Urothelium cell line (cell line): ENCODE measurements at regions not wholly inside any gene's neighbourhood (a gene's known extent, or its start where the extent isn't known, plus 50 kb on each side); places are given as distances from the start of the nearest gene placed in this dataset.

ENCODE experiments used
- DNase-seq: peaks from one replicate; pipeline ENCODE4 v3.0.0; 2011; ENCODE audit warnings: low spot score, mixed read lengths
- FAIRE-seq: peaks from 2 replicates; lab custom pipeline; 2011; peaks lifted over from hg19 to GRCh38; lab: Jason Lieb, UNC

GRCh38 chr12:64998371-64999147 lies 122.5 kb downstream of the WIF1 start:
- DNase-seq: no peak
- FAIRE-seq: no peak

GRCh38 chr12:64999148-64999425 lies 122.0 kb downstream of the WIF1 start:
- no peak for FAIRE-seq

More at GRCh38 chr12:64999148-64999425, 122.0 kb downstream of the WIF1 start:
- no peak for DNase-seq
